Head of caudate nucleus (tissue), 42 donors: ENCODE measurements at regions not wholly inside any gene's neighbourhood (a gene's known extent, or its start where the extent isn't known, plus 50 kb on each side); places are given as distances from the start of the nearest gene placed in this dataset.
A peak's percentile ranks its signal among the peaks of the same experiment; 100 is the strongest.

Source experiments
- DNase-seq, 42 donors: peaks; one replicate each; pipeline versions ENCODE4 v3.0.0 to v3.0.0-alpha.2; 2020 to 2021; ENCODE audit warnings: mixed read lengths in 7 of 42
- intact Hi-C: fragments of 100-400 bp; cut with DNase I; formaldehyde crosslinking; loops from one replicate; pipeline ENCODE4 v1.15.0; 2022

GRCh38 chr20:43325926-43326325 lies 131.8 kb upstream of the SRSF6 start:
- no peak for DNase-seq
- intact Hi-C loops: no loop called here

- no peak for DNase-seq
- intact Hi-C loops: no loop called here
Observed at GRCh38 chr20:43323592-43323991, 133.9 kb upstream of the PTPRT start.

- DNase-seq: no peak
- intact Hi-C loops: no loop called here
Observed at GRCh38 chr20:43322851-43323250, 133.1 kb upstream of the PTPRT start.

GRCh38 chr20:43320536-43320935 lies 130.8 kb upstream of the PTPRT start:
- intact Hi-C loops: no loop called here
- DNase-seq: no peak

- intact Hi-C loops: no loop called here
- no peak for DNase-seq
Observed at GRCh38 chr20:43318755-43319297, 129.1 kb upstream of the PTPRT start.

- DNase-seq: no peak
- intact Hi-C loops: no loop called here
Observed at GRCh38 chr20:43316271-43316670, 126.6 kb upstream of the PTPRT start.

- DNase-seq: no peak
- intact Hi-C loops: no loop called here
Observed at GRCh38 chr20:43309266-43309665, 119.6 kb upstream of the PTPRT start.

GRCh38 chr20:43306837-43307236 lies 117.1 kb upstream of the PTPRT start:
- intact Hi-C loops: no loop called here

GRCh38 chr20:43305749-43306148 lies 116.0 kb upstream of the PTPRT start:
- intact Hi-C loops: no loop called here
- no peak for DNase-seq

More at GRCh38 chr20:43306837-43307236, 117.1 kb upstream of the PTPRT start:
- DNase-seq: no peak

- DNase-seq: no peak
- intact Hi-C loops: no loop called here
Observed at GRCh38 chr20:43304598-43304997, 114.9 kb upstream of the PTPRT start.

GRCh38 chr20:43302936-43303335 lies 113.2 kb upstream of the PTPRT start:
- intact Hi-C loops: no loop called here
- no peak for DNase-seq

GRCh38 chr20:43300901-43301300 lies 111.2 kb upstream of the PTPRT start:
- DNase-seq: no peak
- intact Hi-C loops: no loop called here

- intact Hi-C loops: no loop called here
- DNase-seq: no peak
Observed at GRCh38 chr20:43295781-43296180, 106.1 kb upstream of the PTPRT start.

- intact Hi-C loops: no loop called here
- DNase-seq: no peak
Observed at GRCh38 chr20:43295263-43295662, 105.6 kb upstream of the PTPRT start.

- peak in 4 of 42 donors; percentile 5 to 42 (median 9) for DNase-seq
- intact Hi-C loops: no loop called here
Observed at GRCh38 chr20:43294031-43294430, 104.3 kb upstream of the PTPRT start.

- intact Hi-C loops: no loop called here
- DNase-seq: no peak
Observed at GRCh38 chr20:43293068-43293786, 103.5 kb upstream of the PTPRT start.

GRCh38 chr20:43292222-43292621 lies 102.5 kb upstream of the PTPRT start:
- intact Hi-C loops: no loop called here
- DNase-seq: no peak

GRCh38 chr20:43287637-43288036 lies 97.9 kb upstream of the PTPRT start:
- intact Hi-C loops: no loop called here
- DNase-seq: no peak

GRCh38 chr20:43285170-43285569 lies 95.5 kb upstream of the PTPRT start:
- intact Hi-C loops: no loop called here
- DNase-seq: no peak

- intact Hi-C loops: no loop called here
Observed at GRCh38 chr20:43284486-43284885, 94.8 kb upstream of the PTPRT start.

GRCh38 chr20:43283126-43283525 lies 93.4 kb upstream of the PTPRT start:
- no peak for DNase-seq
- intact Hi-C loops: no loop called here

More at GRCh38 chr20:43284486-43284885, 94.8 kb upstream of the PTPRT start:
- peak in 2 of 42 donors; percentile 20 to 22 for DNase-seq
